Liver (tissue), 3 donors: ENCODE measurements at regions not wholly inside any gene's neighbourhood (a gene's known extent, or its start where the extent isn't known, plus 50 kb on each side); places are given as distances from the start of the nearest gene placed in this dataset.

ENCODE experiments used
- EGR1 ChIP-seq, 2 donors: IDR thresholded peaks; 2 replicates each; pipeline ENCODE4 v1.6.1; 2016 to 2018; ENCODE audit warnings: antibody characterized with exemption in 2 of 2, low read depth in 2 of 2
- RAD21 ChIP-seq, 2 donors: IDR thresholded peaks; 2 replicates each; pipeline ENCODE4 v1.6.1; 2016; ENCODE audit warnings: antibody characterized with exemption in 2 of 2, mild to moderate bottlenecking in 2 of 2
- TF ChIP-seq, protein P1 (sequence below): IDR thresholded peaks from 2 replicates; pipeline ENCODE4 v1.6.1; 2016; ENCODE audit warnings: antibody characterized with exemption
- TF ChIP-seq, protein P2 (sequence below): fragments of 150-350 bp; IDR thresholded peaks from 2 replicates; pipeline ENCODE4 v1.5.1; 2017; ENCODE audit warnings: improper control_type of control experiment, low read depth, low read length; ENCODE audit not compliant: missing input control
- TF ChIP-seq, protein P3 (sequence below): IDR thresholded peaks from 2 replicates; pipeline ENCODE4 v1.6.1; 2016; ENCODE audit warnings: antibody characterized with exemption, mild to moderate bottlenecking
- TF ChIP-seq, protein P4 (sequence below): IDR thresholded peaks from 2 replicates; pipeline ENCODE4 v1.6.1; 2016; ENCODE audit warnings: antibody characterized with exemption
- donor health status: healthy.
- donor health status: healthy.

GRCh38 chr11:8792710-8793109, 110.1 kb downstream of the RPL27A start:
- TF ChIP-seq, protein P1, sequence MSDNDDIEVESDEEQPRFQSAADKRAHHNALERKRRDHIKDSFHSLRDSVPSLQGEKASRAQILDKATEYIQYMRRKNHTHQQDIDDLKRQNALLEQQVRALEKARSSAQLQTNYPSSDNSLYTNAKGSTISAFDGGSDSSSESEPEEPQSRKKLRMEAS: no peak
- TF ChIP-seq, protein P2, sequence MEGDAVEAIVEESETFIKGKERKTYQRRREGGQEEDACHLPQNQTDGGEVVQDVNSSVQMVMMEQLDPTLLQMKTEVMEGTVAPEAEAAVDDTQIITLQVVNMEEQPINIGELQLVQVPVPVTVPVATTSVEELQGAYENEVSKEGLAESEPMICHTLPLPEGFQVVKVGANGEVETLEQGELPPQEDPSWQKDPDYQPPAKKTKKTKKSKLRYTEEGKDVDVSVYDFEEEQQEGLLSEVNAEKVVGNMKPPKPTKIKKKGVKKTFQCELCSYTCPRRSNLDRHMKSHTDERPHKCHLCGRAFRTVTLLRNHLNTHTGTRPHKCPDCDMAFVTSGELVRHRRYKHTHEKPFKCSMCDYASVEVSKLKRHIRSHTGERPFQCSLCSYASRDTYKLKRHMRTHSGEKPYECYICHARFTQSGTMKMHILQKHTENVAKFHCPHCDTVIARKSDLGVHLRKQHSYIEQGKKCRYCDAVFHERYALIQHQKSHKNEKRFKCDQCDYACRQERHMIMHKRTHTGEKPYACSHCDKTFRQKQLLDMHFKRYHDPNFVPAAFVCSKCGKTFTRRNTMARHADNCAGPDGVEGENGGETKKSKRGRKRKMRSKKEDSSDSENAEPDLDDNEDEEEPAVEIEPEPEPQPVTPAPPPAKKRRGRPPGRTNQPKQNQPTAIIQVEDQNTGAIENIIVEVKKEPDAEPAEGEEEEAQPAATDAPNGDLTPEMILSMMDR: no peak
- TF ChIP-seq, protein P3, sequence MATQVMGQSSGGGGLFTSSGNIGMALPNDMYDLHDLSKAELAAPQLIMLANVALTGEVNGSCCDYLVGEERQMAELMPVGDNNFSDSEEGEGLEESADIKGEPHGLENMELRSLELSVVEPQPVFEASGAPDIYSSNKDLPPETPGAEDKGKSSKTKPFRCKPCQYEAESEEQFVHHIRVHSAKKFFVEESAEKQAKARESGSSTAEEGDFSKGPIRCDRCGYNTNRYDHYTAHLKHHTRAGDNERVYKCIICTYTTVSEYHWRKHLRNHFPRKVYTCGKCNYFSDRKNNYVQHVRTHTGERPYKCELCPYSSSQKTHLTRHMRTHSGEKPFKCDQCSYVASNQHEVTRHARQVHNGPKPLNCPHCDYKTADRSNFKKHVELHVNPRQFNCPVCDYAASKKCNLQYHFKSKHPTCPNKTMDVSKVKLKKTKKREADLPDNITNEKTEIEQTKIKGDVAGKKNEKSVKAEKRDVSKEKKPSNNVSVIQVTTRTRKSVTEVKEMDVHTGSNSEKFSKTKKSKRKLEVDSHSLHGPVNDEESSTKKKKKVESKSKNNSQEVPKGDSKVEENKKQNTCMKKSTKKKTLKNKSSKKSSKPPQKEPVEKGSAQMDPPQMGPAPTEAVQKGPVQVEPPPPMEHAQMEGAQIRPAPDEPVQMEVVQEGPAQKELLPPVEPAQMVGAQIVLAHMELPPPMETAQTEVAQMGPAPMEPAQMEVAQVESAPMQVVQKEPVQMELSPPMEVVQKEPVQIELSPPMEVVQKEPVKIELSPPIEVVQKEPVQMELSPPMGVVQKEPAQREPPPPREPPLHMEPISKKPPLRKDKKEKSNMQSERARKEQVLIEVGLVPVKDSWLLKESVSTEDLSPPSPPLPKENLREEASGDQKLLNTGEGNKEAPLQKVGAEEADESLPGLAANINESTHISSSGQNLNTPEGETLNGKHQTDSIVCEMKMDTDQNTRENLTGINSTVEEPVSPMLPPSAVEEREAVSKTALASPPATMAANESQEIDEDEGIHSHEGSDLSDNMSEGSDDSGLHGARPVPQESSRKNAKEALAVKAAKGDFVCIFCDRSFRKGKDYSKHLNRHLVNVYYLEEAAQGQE: no peak
- no peak for TF ChIP-seq RAD21 (IDR thresholded peaks at IDR 0.05)
- TF ChIP-seq EGR1 (IDR thresholded peaks at IDR 0.05; ENCODE audit: low read depth in 2 of 2): no peak
- TF ChIP-seq, protein P4, sequence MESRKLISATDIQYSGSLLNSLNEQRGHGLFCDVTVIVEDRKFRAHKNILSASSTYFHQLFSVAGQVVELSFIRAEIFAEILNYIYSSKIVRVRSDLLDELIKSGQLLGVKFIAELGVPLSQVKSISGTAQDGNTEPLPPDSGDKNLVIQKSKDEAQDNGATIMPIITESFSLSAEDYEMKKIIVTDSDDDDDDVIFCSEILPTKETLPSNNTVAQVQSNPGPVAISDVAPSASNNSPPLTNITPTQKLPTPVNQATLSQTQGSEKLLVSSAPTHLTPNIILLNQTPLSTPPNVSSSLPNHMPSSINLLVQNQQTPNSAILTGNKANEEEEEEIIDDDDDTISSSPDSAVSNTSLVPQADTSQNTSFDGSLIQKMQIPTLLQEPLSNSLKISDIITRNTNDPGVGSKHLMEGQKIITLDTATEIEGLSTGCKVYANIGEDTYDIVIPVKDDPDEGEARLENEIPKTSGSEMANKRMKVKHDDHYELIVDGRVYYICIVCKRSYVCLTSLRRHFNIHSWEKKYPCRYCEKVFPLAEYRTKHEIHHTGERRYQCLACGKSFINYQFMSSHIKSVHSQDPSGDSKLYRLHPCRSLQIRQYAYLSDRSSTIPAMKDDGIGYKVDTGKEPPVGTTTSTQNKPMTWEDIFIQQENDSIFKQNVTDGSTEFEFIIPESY: no peak
